GM10266 (cell line): ENCODE measurements at regions not wholly inside any gene's neighbourhood (a gene's known extent, or its start where the extent isn't known, plus 50 kb on each side); places are given as distances from the start of the nearest gene placed in this dataset.

Experiments used
- DNase-seq: peaks from one replicate; pipeline ENCODE4 v3.0.0; 2012; ENCODE audit errors: extremely low spot score
- TF ChIP-seq, protein P1 (sequence below): IDR thresholded peaks from 2 replicates; pipeline ENCODE4 v1.5.1; 2012; ENCODE audit warnings: mild to moderate bottlenecking, low read depth; ENCODE audit not compliant: control insufficient read depth, insufficient read depth; ENCODE audit errors: missing control alignments

DNA sequence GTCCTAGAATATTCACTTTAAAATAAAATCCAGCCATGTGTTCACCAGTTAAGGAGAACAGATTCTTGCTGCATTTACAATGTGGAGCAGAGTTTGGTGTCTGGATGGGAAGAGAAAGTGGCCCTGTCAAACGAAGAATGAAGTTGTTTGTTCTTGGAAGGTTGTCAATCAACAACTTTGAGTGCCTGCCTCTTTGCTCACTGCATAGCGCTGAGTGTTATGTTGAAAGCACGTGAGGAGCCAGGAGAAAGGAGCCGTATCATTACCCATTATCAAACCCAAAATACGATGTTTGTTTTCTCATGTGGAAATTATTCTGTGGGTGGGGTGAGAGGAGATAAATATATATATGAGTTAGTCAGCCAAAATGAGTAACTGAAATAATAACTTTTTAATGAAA, 492.5 kb upstream of the POU3F3 start:
- DNase-seq, result no peak
- TF ChIP-seq, protein P1, sequence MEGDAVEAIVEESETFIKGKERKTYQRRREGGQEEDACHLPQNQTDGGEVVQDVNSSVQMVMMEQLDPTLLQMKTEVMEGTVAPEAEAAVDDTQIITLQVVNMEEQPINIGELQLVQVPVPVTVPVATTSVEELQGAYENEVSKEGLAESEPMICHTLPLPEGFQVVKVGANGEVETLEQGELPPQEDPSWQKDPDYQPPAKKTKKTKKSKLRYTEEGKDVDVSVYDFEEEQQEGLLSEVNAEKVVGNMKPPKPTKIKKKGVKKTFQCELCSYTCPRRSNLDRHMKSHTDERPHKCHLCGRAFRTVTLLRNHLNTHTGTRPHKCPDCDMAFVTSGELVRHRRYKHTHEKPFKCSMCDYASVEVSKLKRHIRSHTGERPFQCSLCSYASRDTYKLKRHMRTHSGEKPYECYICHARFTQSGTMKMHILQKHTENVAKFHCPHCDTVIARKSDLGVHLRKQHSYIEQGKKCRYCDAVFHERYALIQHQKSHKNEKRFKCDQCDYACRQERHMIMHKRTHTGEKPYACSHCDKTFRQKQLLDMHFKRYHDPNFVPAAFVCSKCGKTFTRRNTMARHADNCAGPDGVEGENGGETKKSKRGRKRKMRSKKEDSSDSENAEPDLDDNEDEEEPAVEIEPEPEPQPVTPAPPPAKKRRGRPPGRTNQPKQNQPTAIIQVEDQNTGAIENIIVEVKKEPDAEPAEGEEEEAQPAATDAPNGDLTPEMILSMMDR, result no peak

DNA sequence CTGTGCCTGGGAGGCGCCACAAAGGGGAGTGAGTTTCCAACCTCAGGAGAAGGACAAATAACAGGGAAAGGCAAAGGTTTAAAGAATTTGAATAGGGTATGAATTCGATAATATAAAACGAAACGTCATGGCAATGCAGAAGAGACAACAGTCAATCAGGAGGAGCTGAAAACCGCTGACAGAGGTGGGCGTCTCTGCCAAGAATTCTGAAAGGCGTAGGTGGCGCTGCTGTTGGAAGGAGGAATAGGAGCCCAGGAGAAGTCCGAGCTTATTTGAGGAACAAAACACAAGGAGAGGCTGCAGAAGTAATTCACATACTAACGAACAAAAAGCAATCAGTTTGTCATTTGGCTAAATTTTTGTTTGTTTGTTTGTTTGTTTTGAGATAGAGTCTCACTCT, 485.8 kb upstream of the POU3F3 start:
- TF ChIP-seq, protein P1, result no peak
- DNase-seq, result no peak

DNA sequence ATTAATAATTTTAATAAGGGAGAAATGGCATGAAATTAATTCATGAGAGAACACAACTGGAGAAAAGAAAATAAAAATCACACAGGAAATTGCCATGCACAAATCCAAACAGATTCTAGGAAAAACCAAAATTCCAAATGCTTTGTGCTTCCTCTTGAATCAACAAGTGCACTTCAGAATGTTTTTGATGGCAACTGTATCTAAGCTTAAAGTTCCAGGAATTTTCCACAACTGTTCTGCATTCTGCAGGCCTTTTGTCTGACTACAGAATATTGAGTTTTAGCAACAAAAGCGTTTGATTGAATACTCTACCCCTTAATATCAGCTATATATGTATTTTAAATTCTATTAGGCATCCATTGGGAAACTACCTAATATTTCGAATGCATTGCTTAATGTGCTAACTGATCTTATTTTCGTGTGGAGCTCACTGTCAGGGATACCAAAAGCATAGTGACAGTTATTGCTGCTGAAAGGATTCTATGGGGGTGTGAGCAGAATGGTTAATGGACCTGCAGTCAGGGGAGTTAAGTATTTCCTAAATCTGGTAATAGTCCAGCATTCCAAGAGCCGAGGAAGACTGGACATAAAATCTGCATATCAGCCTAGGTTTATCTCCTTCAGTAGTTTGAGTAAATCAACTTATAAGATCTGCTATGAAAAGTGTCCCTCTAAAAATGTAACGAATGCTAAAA, 482.7 kb upstream of the POU3F3 start:
- TF ChIP-seq, protein P1, result no peak
- no peak for DNase-seq

DNA sequence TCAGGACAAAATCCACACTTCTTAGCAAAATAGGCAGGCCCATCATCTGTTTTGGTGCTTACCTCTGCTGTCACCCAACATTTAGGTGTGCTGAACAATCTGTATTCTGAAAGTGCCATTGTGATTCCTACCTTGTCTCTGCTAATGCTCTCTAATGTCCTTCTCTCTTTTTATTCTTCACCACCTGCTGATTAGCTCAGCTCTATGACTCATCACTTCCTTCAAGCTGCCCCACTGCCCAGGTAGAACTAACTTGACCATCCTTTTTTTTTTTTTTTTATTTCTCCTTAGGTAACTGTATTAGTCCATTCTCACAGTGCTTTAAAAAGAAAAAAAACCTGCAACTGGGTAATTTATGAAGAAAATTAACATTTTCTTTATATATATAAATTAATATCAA, 478.7 kb upstream of the POU3F3 start:
- TF ChIP-seq, protein P1, result no peak
- DNase-seq, result no peak

DNA sequence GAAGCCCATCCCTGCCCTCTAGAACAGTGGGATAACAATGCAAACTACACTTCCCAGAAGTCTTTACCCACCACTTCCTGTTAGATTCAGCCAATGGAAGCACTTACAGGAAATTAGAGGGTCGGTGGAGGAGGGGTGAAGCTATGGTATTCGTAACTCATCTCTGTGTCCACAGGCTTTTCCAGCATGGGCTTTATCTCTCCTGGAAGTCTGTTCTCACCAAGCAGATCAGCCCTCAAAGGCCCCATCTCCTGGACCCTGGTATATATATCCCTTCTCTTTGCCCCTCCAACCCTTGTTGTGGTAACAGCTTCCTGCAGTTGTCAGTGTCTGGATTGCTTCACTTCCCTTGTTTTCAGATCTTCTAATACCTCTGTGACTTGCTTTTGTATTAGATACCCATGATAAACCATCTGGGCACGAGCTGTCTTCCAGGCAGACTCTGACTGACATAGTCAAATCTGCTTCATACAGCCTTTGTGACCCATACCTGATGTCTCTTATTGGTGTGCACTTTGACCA, 475.0 kb upstream of the POU3F3 start:
- DNase-seq, result peak; percentile 17
- TF ChIP-seq, protein P1, result no peak

DNA sequence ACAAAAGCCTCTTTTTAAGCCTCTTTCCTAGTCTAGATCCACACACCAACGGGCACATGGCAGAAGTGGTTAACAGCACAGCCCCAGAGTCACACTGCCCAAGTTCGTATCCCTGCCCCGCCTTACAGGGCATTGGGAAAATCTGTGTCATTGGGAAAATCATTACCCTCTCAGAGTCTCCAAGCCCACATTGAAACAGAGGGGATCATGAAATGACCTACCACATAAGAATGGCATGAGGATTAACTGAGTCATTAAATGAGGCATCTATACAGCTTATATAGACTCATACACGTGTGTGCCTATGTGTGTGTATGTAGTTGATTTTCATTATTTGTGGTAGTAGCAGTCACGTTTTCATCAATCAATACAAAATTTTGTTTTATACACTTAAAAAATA, 469.0 kb upstream of the POU3F3 start:
- TF ChIP-seq, protein P1, result no peak
- no peak for DNase-seq

DNA sequence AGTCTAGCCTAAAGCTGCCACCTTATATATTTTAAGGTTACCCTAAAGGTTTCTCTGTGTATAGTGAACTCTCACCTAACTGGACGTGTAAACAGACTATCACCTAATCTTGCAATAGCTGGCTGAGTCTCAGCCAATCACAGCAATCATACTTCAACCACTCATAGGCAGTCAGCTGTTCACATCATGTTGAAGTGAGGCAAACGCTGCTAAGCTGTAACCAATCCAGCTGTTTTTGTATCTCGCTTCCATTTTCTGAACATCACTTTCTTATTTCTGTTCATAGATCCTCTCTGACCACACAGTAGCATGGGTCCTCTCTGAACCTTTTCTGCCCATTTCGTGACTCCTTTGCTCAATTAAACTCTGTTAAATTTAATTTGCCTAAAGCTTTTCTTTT, 468.2 kb upstream of the POU3F3 start:
- DNase-seq, result no peak
- TF ChIP-seq, protein P1, result no peak
